HG03342 (cell line): ENCODE measurements at regions not wholly inside any gene's neighbourhood (a gene's known extent, or its start where the extent isn't known, plus 50 kb on each side); places are given as distances from the start of the nearest gene placed in this dataset.

Experiments
- ATAC-seq: cut with Tn5 transposase; IDR thresholded peaks from one replicate; pipeline ENCODE4 v1.9.1; 2021; ENCODE audit warnings: mild to moderate bottlenecking, moderate library complexity; ENCODE audit not compliant: unreplicated experiment

- ATAC-seq: no peak
Observed at GRCh38 chr18:56186319-56186718, 452.1 kb downstream of the TXNL1 start.

- no peak for ATAC-seq
Observed at GRCh38 chr18:56185126-56185525, 453.3 kb downstream of the TXNL1 start.

GRCh38 chr18:56176751-56177150 lies 461.6 kb downstream of the TXNL1 start:
- no peak for ATAC-seq

GRCh38 chr18:56175330-56176001 lies 462.9 kb downstream of the TXNL1 start:
- ATAC-seq: no peak

- no peak for ATAC-seq
Observed at GRCh38 chr18:56173542-56174220, 464.7 kb downstream of the TXNL1 start.

GRCh38 chr18:56172527-56172926 lies 465.9 kb downstream of the TXNL1 start:
- ATAC-seq: no peak

- no peak for ATAC-seq
Observed at GRCh38 chr18:56171848-56172247, 466.5 kb downstream of the TXNL1 start.

GRCh38 chr18:56168049-56168781 lies 470.2 kb downstream of the TXNL1 start:
- no peak for ATAC-seq

GRCh38 chr18:56167366-56167765 lies 471.0 kb downstream of the TXNL1 start:
- ATAC-seq: no peak

GRCh38 chr18:56166914-56167313 lies 471.5 kb downstream of the TXNL1 start:
- no peak for ATAC-seq

GRCh38 chr18:56165601-56166355 lies 472.6 kb downstream of the TXNL1 start:
- ATAC-seq: no peak

- no peak for ATAC-seq
Observed at GRCh38 chr18:56162311-56163265, 475.8 kb downstream of the TXNL1 start.

- no peak for ATAC-seq
Observed at GRCh38 chr18:56161566-56162260, 476.7 kb downstream of the TXNL1 start.

GRCh38 chr18:56158676-56159075 lies 479.7 kb downstream of the TXNL1 start:
- no peak for ATAC-seq

- no peak for ATAC-seq
Observed at GRCh38 chr18:56157541-56157940, 480.9 kb downstream of the TXNL1 start.

GRCh38 chr18:56152551-56153310 lies 485.7 kb downstream of the TXNL1 start:
- no peak for ATAC-seq

GRCh38 chr18:56148373-56148772 lies 490.0 kb downstream of the TXNL1 start:
- no peak for ATAC-seq

GRCh38 chr18:56146565-56146964 lies 491.8 kb downstream of the TXNL1 start:
- ATAC-seq: no peak

GRCh38 chr18:56142001-56142400 lies 496.4 kb downstream of the TXNL1 start:
- no peak for ATAC-seq
